ENCODE measurements at regions not wholly inside any gene's neighbourhood (a gene's known extent, or its start where the extent isn't known, plus 50 kb on each side); places are given as distances from the start of the nearest gene placed in this dataset.
A peak's percentile ranks its signal among the peaks of the same experiment; 100 is the strongest.

DNA sequence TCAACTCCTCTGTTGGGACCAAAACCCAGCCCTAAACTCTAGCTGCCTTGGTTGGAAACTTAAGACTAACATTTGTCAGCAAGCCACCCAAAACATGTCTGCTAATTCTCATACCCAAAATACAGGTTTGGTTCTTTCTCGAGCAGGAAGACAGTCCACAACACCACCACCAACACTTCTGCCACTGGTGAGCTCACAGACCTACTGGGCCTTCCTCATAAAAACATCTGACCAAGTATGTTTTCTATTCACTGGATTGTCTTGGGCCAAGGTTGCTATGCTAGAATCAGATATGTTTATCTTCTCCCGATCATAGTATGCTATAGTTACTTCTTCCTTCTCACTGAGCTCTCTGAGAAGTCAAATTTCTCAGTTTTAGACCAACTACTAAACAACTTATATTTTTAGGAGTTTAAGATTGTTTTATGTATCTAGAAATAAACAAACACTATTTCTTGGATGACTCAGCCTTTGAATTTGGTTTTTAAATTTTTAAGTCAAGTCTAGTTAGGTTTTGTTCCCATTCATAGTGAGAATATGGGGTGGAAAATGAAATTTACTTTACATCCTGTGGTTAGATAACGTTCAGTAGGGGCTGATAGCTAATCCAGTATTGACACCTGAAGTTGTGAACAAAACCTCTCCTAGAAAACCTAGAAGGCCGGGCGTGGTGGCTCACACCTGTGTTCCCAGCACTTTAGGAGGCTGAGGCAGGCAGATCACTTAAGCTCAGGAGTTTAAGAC lies 360.5 kb downstream of the RSL24D1 start:
- Histone ChIP-seq H3K4me1 (ENCODE audit: control extremely low read depth in 1 of 4, control insufficient read depth in 4 of 4, insufficient read depth in 4 of 4, low read length in 3 of 4) (no peaks in the 10 kb centered on the region), H3K4me3 (ENCODE audit: control insufficient read depth in 1 of 7, extremely low read depth in 1 of 7, insufficient read depth in 4 of 7, low read depth in 2 of 7, low read length in 6 of 7) (no peak overlapping the region), H3K27me3 (replicated peaks in 2 of 5; ENCODE audit: control insufficient read depth in 4 of 5, insufficient read depth in 5 of 5, low read length in 4 of 5) (no peaks in the 10 kb centered on the region), H3K9me3 (ENCODE audit: control extremely low read depth in 1 of 5, control insufficient read depth in 4 of 5, insufficient read depth in 2 of 5, low read depth in 1 of 5, low read length in 4 of 5) (no peaks in the 10 kb centered on the region), H3K27ac (ENCODE audit: insufficient read depth in 1 of 2, low read depth in 1 of 2, low read length in 2 of 2, poor library complexity in 1 of 2, severe bottlenecking in 2 of 2) (no peak overlapping the region), H3K36me3 (ENCODE audit: control insufficient read depth in 4 of 4, insufficient read depth in 4 of 4, low read length in 3 of 4) (no peaks in the 10 kb centered on the region)
- ChIA-PET POLR2A (interaction anchor here (0.6 kb wide), 1 partner anchor 569 kb away, joined by 3 read pairs; no protein-coding TSS in a partner anchor), CTCF (no interaction called here)
- DNase-seq: no peak
- WGBS (ENCODE audit: insufficient coverage): 90% methylated on average over 4 of the region's 5 CpGs

DNA sequence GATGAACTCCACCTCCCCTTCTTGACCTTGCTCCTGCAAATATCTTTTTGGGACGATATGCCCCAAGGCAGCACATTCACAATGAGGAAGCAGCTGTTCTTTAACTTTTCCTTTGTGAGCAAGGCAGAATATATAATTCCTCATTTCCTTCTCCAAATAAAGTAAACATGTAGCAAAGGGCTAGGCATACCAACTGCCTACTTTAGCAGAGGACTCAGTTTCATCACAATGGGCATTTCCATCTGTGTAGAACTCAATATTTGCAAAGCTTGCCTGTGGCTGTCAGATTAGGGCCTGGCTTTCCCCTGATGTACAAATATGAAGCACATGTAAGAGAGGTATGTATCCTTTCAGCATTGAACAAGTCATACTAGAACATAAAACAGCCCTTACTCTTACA lies 366.9 kb downstream of the RSL24D1 start:
- CTCF ChIA-PET: no interaction called here
- H3K36me3 ChIP-seq (ENCODE audit: control insufficient read depth in 4 of 4, insufficient read depth in 4 of 4, low read length in 3 of 4): no peaks in the 10 kb centered on the region
- H3K4me3 ChIP-seq (ENCODE audit: control insufficient read depth in 1 of 7, extremely low read depth in 1 of 7, insufficient read depth in 4 of 7, low read depth in 2 of 7, low read length in 6 of 7): no peak overlapping the region
- H3K27me3 ChIP-seq (replicated peaks in 2 of 5; ENCODE audit: control insufficient read depth in 4 of 5, insufficient read depth in 5 of 5, low read length in 4 of 5): no peaks in the 10 kb centered on the region
- H3K4me1 ChIP-seq (ENCODE audit: control extremely low read depth in 1 of 4, control insufficient read depth in 4 of 4, insufficient read depth in 4 of 4, low read length in 3 of 4): peaks cover 0 to 9% (median 3%) of the 10 kb centered on the region in 4 experiments
- peak in 1 of 3 donors; percentile 5 for DNase-seq
- WGBS (ENCODE audit: insufficient coverage): no CpG with 5 or more reads among the region's 1 CpG
- peaks cover 0 to 7% (median 3%) of the 10 kb centered on the region in 5 experiments for H3K9me3 ChIP-seq (ENCODE audit: control extremely low read depth in 1 of 5, control insufficient read depth in 4 of 5, insufficient read depth in 2 of 5, low read depth in 1 of 5, low read length in 4 of 5)
- POLR2A ChIA-PET: no interaction called here
- H3K27ac ChIP-seq (ENCODE audit: insufficient read depth in 1 of 2, low read depth in 1 of 2, low read length in 2 of 2, poor library complexity in 1 of 2, severe bottlenecking in 2 of 2): peak overlapping the region in 1 of 2 experiments; percentile 36

DNA sequence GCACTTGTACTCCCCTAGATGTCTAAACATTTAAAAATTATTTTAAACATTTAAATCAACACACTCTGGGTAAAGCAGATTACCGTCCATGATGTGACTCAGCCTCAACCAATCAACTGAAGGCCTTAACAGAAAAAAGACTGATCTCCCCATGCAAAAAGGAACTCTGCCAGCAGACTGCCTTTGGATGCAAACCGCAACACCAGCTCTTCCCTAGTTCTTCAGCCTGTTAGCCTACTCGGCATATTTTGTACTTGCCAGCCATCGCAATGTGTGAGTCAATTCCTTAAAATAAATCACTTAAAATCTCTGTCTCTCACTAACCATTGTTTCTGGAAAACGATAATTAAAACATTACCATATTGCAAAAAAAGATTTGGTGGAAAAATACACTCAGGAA lies 375.9 kb downstream of the RSL24D1 start:
- no peak overlapping the region for H3K4me3 ChIP-seq (ENCODE audit: control insufficient read depth in 1 of 7, extremely low read depth in 1 of 7, insufficient read depth in 4 of 7, low read depth in 2 of 7, low read length in 6 of 7)
- H3K4me1 ChIP-seq (ENCODE audit: control extremely low read depth in 1 of 4, control insufficient read depth in 4 of 4, insufficient read depth in 4 of 4, low read length in 3 of 4): peaks cover 0 to 8% (median 4%) of the 10 kb centered on the region in 4 experiments
- ChIA-PET POLR2A (no interaction called here), CTCF (no interaction called here)
- no peak for DNase-seq
- 100% methylated on average over 2 of the region's 5 CpGs for WGBS (ENCODE audit: insufficient coverage)
- H3K27ac ChIP-seq (ENCODE audit: insufficient read depth in 1 of 2, low read depth in 1 of 2, low read length in 2 of 2, poor library complexity in 1 of 2, severe bottlenecking in 2 of 2): no peak overlapping the region
- H3K36me3 ChIP-seq (ENCODE audit: control insufficient read depth in 4 of 4, insufficient read depth in 4 of 4, low read length in 3 of 4): no peaks in the 10 kb centered on the region
- H3K27me3 ChIP-seq (replicated peaks in 2 of 5; ENCODE audit: control insufficient read depth in 4 of 5, insufficient read depth in 5 of 5, low read length in 4 of 5): no peaks in the 10 kb centered on the region
- H3K9me3 ChIP-seq (ENCODE audit: control extremely low read depth in 1 of 5, control insufficient read depth in 4 of 5, insufficient read depth in 2 of 5, low read depth in 1 of 5, low read length in 4 of 5): peaks cover 0 to 16% (median 6%) of the 10 kb centered on the region in 5 experiments

DNA sequence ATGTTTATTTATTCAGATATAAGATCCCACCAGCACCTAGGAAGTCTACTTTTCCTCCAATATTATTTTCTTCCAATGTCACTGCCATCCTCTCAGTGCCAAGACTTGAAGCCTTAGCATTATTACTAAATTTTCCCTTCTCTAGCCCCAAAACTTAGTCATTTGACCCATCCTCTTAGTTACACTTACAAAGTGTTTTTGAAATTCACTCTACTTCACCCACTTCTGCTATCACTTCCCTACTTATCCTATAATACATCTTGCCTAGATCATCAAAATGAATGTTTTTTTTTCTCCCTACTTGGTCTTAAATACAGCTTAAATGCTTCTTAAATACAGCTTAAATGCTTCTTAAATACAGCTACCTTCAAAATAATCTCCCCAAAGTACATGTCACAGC lies 376.6 kb downstream of the RSL24D1 start:
- POLR2A ChIA-PET: no interaction called here
- no peak for DNase-seq
- H3K27ac ChIP-seq (ENCODE audit: insufficient read depth in 1 of 2, low read depth in 1 of 2, low read length in 2 of 2, poor library complexity in 1 of 2, severe bottlenecking in 2 of 2): no peak overlapping the region

DNA sequence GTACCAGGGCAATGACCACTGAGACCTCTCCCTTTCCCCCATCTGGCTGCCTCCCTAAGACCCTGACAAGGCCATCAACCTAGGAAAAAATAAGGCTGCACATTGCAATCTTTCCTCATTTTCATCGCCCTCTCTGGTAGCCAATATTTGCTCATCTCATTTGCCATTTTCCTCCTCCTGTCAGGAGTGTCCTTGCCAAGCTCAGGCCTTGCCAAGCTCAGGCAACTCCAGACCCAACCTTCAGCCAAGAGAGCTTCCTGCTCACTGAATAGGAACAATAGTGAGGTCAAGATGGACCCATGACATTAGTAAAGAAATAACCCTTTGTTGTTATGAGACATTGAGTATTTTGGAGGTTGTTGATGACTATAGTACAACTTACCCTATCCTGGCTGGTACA lies 380.3 kb downstream of the RSL24D1 start:
- 100% methylated on average over 1 of the region's 1 CpG for WGBS (ENCODE audit: insufficient coverage)
- Histone ChIP-seq H3K4me1 (ENCODE audit: control extremely low read depth in 1 of 4, control insufficient read depth in 4 of 4, insufficient read depth in 4 of 4, low read length in 3 of 4) (peaks cover 0 to 20% (median 9%) of the 10 kb centered on the region in 4 experiments), H3K4me3 (ENCODE audit: control insufficient read depth in 1 of 7, extremely low read depth in 1 of 7, insufficient read depth in 4 of 7, low read depth in 2 of 7, low read length in 6 of 7) (peak overlapping the region in 1 of 7 experiments; percentile 17), H3K36me3 (ENCODE audit: control insufficient read depth in 4 of 4, insufficient read depth in 4 of 4, low read length in 3 of 4) (no peaks in the 10 kb centered on the region), H3K27me3 (replicated peaks in 2 of 5; ENCODE audit: control insufficient read depth in 4 of 5, insufficient read depth in 5 of 5, low read length in 4 of 5) (no peaks in the 10 kb centered on the region), H3K9me3 (ENCODE audit: control extremely low read depth in 1 of 5, control insufficient read depth in 4 of 5, insufficient read depth in 2 of 5, low read depth in 1 of 5, low read length in 4 of 5) (peaks cover 0 to 24% (median 6%) of the 10 kb centered on the region in 5 experiments), H3K27ac (ENCODE audit: insufficient read depth in 1 of 2, low read depth in 1 of 2, low read length in 2 of 2, poor library complexity in 1 of 2, severe bottlenecking in 2 of 2) (no peak overlapping the region)
- ChIA-PET POLR2A (no interaction called here), CTCF (no interaction called here)
- no peak for DNase-seq

More for the DNA sequence above, 376.6 kb downstream of the RSL24D1 start:
- Histone ChIP-seq H3K9me3 (ENCODE audit: control extremely low read depth in 1 of 5, control insufficient read depth in 4 of 5, insufficient read depth in 2 of 5, low read depth in 1 of 5, low read length in 4 of 5) (peaks cover 0 to 17% (median 5%) of the 10 kb centered on the region in 5 experiments), H3K4me1 (ENCODE audit: control extremely low read depth in 1 of 4, control insufficient read depth in 4 of 4, insufficient read depth in 4 of 4, low read length in 3 of 4) (peaks cover 0 to 15% (median 6%) of the 10 kb centered on the region in 4 experiments), H3K36me3 (ENCODE audit: control insufficient read depth in 4 of 4, insufficient read depth in 4 of 4, low read length in 3 of 4) (no peaks in the 10 kb centered on the region), H3K4me3 (ENCODE audit: control insufficient read depth in 1 of 7, extremely low read depth in 1 of 7, insufficient read depth in 4 of 7, low read depth in 2 of 7, low read length in 6 of 7) (no peak overlapping the region), H3K27me3 (replicated peaks in 2 of 5; ENCODE audit: control insufficient read depth in 4 of 5, insufficient read depth in 5 of 5, low read length in 4 of 5) (no peaks in the 10 kb centered on the region)
- CTCF ChIA-PET: no interaction called here

DNA sequence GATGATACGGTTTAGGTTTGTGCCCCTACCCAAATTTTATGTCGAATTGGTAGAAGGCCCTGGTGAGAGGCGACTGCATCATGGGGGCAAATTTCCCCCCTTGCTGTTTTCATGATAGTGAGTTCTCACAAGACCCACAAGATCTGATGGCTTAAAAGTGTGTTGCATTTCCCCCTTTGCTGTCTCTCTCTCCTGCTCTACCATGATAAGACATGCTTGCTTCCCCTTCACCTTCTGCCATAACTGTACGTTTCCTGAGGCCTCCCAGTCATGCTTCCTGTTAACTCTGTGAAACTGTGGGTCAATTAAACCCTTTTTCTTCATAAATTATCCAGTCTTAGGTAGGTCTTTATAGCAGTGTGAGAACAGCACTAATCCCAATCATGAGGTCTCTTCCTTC lies 381.2 kb downstream of the RSL24D1 start:
- DNase-seq: peak; percentile 7 to 80 (median 64)
- Histone ChIP-seq H3K36me3 (ENCODE audit: control insufficient read depth in 4 of 4, insufficient read depth in 4 of 4, low read length in 3 of 4) (no peaks in the 10 kb centered on the region), H3K4me1 (ENCODE audit: control extremely low read depth in 1 of 4, control insufficient read depth in 4 of 4, insufficient read depth in 4 of 4, low read length in 3 of 4) (peaks cover 0 to 20% (median 9%) of the 10 kb centered on the region in 4 experiments), H3K27me3 (replicated peaks in 2 of 5; ENCODE audit: control insufficient read depth in 4 of 5, insufficient read depth in 5 of 5, low read length in 4 of 5) (no peaks in the 10 kb centered on the region), H3K27ac (ENCODE audit: insufficient read depth in 1 of 2, low read depth in 1 of 2, low read length in 2 of 2, poor library complexity in 1 of 2, severe bottlenecking in 2 of 2) (no peak overlapping the region), H3K9me3 (ENCODE audit: control extremely low read depth in 1 of 5, control insufficient read depth in 4 of 5, insufficient read depth in 2 of 5, low read depth in 1 of 5, low read length in 4 of 5) (peaks cover 0 to 24% (median 6%) of the 10 kb centered on the region in 5 experiments), H3K4me3 (ENCODE audit: control insufficient read depth in 1 of 7, extremely low read depth in 1 of 7, insufficient read depth in 4 of 7, low read depth in 2 of 7, low read length in 6 of 7) (no peak overlapping the region)
- WGBS (ENCODE audit: insufficient coverage): 37% methylated on average over 3 of the region's 4 CpGs
- ChIA-PET POLR2A (no interaction called here), CTCF (no interaction called here)

DNA sequence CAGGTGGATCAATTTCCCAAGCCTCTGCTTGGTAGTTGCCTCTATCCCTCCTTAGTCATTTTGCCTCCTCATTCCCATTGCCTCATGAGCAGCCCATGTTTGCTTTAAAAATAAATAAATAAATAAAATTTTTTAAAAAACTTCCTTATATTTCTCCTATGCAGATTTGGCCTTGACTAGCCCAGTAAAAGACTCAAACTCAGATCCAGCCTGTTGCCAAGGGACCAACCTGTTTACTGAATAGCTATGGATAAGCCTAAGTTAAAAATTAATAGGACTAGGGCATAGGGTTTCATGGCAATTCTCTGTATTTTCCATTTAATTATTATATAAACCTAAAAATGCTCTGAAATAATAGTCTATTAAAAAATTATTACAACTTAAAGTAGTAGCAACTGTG lies 384.4 kb downstream of the RSL24D1 start:
- H3K27me3 ChIP-seq (replicated peaks in 2 of 5; ENCODE audit: control insufficient read depth in 4 of 5, insufficient read depth in 5 of 5, low read length in 4 of 5): no peaks in the 10 kb centered on the region
- peaks cover 0 to 24% (median 6%) of the 10 kb centered on the region in 5 experiments for H3K9me3 ChIP-seq (ENCODE audit: control extremely low read depth in 1 of 5, control insufficient read depth in 4 of 5, insufficient read depth in 2 of 5, low read depth in 1 of 5, low read length in 4 of 5)
- H3K27ac ChIP-seq (ENCODE audit: insufficient read depth in 1 of 2, low read depth in 1 of 2, low read length in 2 of 2, poor library complexity in 1 of 2, severe bottlenecking in 2 of 2): no peak overlapping the region
- peaks cover 3 to 25% (median 11%) of the 10 kb centered on the region in 4 experiments for H3K4me1 ChIP-seq (ENCODE audit: control extremely low read depth in 1 of 4, control insufficient read depth in 4 of 4, insufficient read depth in 4 of 4, low read length in 3 of 4)
- CTCF ChIA-PET: no interaction called here
- no peak overlapping the region for H3K4me3 ChIP-seq (ENCODE audit: control insufficient read depth in 1 of 7, extremely low read depth in 1 of 7, insufficient read depth in 4 of 7, low read depth in 2 of 7, low read length in 6 of 7)
- DNase-seq: no peak
- POLR2A ChIA-PET: no interaction called here
- no peaks in the 10 kb centered on the region for H3K36me3 ChIP-seq (ENCODE audit: control insufficient read depth in 4 of 4, insufficient read depth in 4 of 4, low read length in 3 of 4)
